Panc1 (cell line): ENCODE measurements at regions not wholly inside any gene's neighbourhood (a gene's known extent, or its start where the extent isn't known, plus 50 kb on each side); places are given as distances from the start of the nearest gene placed in this dataset.

Source experiments
- ATAC-seq: fragments of 200-7000 bp; cut with Tn5 transposase; 2 replicates; pipeline ENCODE4 v1.9.1; 2020; ENCODE audit warnings: mild to moderate bottlenecking, moderate library complexity
- BruUV-seq: library from RNA; stranded (reverse); fragments of 400-500 nt; replicated peaks from 2 replicates; lab custom pipeline; 2021; lab: Mats Ljungman, UMichigan
- CTCF ChIA-PET: fragments of 300-600 bp; sonication (Branson Sonifier 250); formaldehyde crosslinking; loops from one replicate; lab custom pipeline; 2022; ENCODE audit warnings: antibody characterized with exemption; lab: Charles Lee
- POLR2A ChIA-PET: fragments of 300-600 bp; sonication (Branson Sonifier 250); formaldehyde crosslinking; loops from one replicate; lab custom pipeline; 2022; ENCODE audit warnings: antibody characterized with exemption; lab: Charles Lee
- DNase-seq: peaks from one replicate; pipeline ENCODE4 v3.0.0-alpha.2; 2010; ENCODE audit warnings: low read depth, low spot score
- H3K27ac ChIP-seq: 2 replicates; pipeline ENCODE4 v1.5.1; 2011; ENCODE audit warnings: mild to moderate bottlenecking, low read length, inconsistent platforms
- H3K27me3 ChIP-seq: fragments of 200-500 bp; sonication (Bioruptor generic); 2 replicates; pipeline ENCODE4 v1.6.0; 2014; ENCODE audit warnings: low read length, inconsistent platforms; ENCODE audit not compliant: control insufficient read depth, insufficient read depth
- H3K36me3 ChIP-seq: fragments of 200-500 bp; sonication (Bioruptor generic); 2 replicates; pipeline ENCODE4 v1.5.1; 2014; ENCODE audit warnings: inconsistent platforms, mild to moderate bottlenecking, low read length, moderate library complexity; ENCODE audit not compliant: control insufficient read depth, insufficient read depth
- H3K4me1 ChIP-seq: 2 replicates; pipeline ENCODE4 v1.5.1; 2011; ENCODE audit warnings: inconsistent platforms, mild to moderate bottlenecking, low read length, moderate library complexity; ENCODE audit not compliant: control insufficient read depth, insufficient read depth
- H3K4me3 ChIP-seq, 2 experiments: 2 replicates each; pipeline ENCODE4 v1.5.1; 2011 to 2012; ENCODE audit warnings: low read depth in 2 of 2, low read length in 2 of 2, mild to moderate bottlenecking in 2 of 2, inconsistent platforms in 1 of 2, moderate library complexity in 1 of 2
- H3K9me3 ChIP-seq: fragments of 200-500 bp; sonication (Bioruptor generic); 2 replicates; pipeline ENCODE4 v1.5.1; 2014; ENCODE audit warnings: low read depth, mild to moderate bottlenecking, inconsistent platforms, low read length, moderate library complexity; ENCODE audit not compliant: control insufficient read depth, insufficient read depth
- POLR2AphosphoS5 ChIP-seq: IDR thresholded peaks from 2 replicates; pipeline ENCODE4 v1.6.1; 2012; ENCODE audit warnings: mild to moderate bottlenecking, low read depth, low read length, moderate library complexity
- SIN3A ChIP-seq: IDR thresholded peaks from 2 replicates; pipeline ENCODE4 v1.6.1; 2012; ENCODE audit warnings: low read depth, mild to moderate bottlenecking, low read length, moderate library complexity, borderline replicate concordance; ENCODE audit not compliant: insufficient read depth
- TCF7L2 ChIP-seq: IDR thresholded peaks from 2 replicates; pipeline ENCODE4 v1.6.1; 2011; ENCODE audit warnings: mild to moderate bottlenecking, low read depth, low read length, inconsistent platforms
- in situ Hi-C: cut with HindIII; loops from 2 replicates; pipeline ENCODE4 v1.10.0; 2016; ENCODE audit warnings: low sequenced_read_pairs, low pct_unique_long_range_greater_than_20kb
- intact Hi-C: fragments of 100-400 bp; cut with micrococcal nuclease; formaldehyde crosslinking; loops from one replicate; pipeline ENCODE4 v1.10.0; 2022; ENCODE audit not compliant: unreplicated experiment
- TF ChIP-seq, protein P1 (sequence below): fragments of 450-650 bp; IDR thresholded peaks from 2 replicates; pipeline ENCODE4 v1.5.1; 2017; ENCODE audit warnings: mild to moderate bottlenecking
- TF ChIP-seq, protein P2 (sequence below), 2 experiments: IDR thresholded peaks; 2 replicates each; pipeline ENCODE4 v1.6.1; 2011 to 2012; ENCODE audit warnings: low read depth in 2 of 2, control low read depth in 1 of 2, low read length in 1 of 2, mild to moderate bottlenecking in 1 of 2, moderate library complexity in 1 of 2; ENCODE audit not compliant: insufficient read depth in 1 of 2

GRCh38 chr5:175032013-175032412 is 307.6 kb downstream of the MSX2 start:
- Histone ChIP-seq H3K4me1 (no peaks in the 10 kb centered on the region), H3K27ac (no peak overlapping the region), H3K36me3 (no peaks in the 10 kb centered on the region), H3K27me3 (no peaks in the 10 kb centered on the region), H3K4me3 (no peak overlapping the region), H3K9me3 (no peaks in the 10 kb centered on the region)
- ATAC-seq: no peak
- no peak for DNase-seq
- in situ Hi-C loops: no loop called here
- BruUV-seq: no TSS peak
- CTCF ChIA-PET: no interaction called here
- intact Hi-C loops: no loop called here
- TF ChIP-seq POLR2AphosphoS5 (no peak), SIN3A (no peak), TCF7L2 (no peak)
- TF ChIP-seq, protein P1, sequence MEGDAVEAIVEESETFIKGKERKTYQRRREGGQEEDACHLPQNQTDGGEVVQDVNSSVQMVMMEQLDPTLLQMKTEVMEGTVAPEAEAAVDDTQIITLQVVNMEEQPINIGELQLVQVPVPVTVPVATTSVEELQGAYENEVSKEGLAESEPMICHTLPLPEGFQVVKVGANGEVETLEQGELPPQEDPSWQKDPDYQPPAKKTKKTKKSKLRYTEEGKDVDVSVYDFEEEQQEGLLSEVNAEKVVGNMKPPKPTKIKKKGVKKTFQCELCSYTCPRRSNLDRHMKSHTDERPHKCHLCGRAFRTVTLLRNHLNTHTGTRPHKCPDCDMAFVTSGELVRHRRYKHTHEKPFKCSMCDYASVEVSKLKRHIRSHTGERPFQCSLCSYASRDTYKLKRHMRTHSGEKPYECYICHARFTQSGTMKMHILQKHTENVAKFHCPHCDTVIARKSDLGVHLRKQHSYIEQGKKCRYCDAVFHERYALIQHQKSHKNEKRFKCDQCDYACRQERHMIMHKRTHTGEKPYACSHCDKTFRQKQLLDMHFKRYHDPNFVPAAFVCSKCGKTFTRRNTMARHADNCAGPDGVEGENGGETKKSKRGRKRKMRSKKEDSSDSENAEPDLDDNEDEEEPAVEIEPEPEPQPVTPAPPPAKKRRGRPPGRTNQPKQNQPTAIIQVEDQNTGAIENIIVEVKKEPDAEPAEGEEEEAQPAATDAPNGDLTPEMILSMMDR: no peak
- TF ChIP-seq, protein P2, sequence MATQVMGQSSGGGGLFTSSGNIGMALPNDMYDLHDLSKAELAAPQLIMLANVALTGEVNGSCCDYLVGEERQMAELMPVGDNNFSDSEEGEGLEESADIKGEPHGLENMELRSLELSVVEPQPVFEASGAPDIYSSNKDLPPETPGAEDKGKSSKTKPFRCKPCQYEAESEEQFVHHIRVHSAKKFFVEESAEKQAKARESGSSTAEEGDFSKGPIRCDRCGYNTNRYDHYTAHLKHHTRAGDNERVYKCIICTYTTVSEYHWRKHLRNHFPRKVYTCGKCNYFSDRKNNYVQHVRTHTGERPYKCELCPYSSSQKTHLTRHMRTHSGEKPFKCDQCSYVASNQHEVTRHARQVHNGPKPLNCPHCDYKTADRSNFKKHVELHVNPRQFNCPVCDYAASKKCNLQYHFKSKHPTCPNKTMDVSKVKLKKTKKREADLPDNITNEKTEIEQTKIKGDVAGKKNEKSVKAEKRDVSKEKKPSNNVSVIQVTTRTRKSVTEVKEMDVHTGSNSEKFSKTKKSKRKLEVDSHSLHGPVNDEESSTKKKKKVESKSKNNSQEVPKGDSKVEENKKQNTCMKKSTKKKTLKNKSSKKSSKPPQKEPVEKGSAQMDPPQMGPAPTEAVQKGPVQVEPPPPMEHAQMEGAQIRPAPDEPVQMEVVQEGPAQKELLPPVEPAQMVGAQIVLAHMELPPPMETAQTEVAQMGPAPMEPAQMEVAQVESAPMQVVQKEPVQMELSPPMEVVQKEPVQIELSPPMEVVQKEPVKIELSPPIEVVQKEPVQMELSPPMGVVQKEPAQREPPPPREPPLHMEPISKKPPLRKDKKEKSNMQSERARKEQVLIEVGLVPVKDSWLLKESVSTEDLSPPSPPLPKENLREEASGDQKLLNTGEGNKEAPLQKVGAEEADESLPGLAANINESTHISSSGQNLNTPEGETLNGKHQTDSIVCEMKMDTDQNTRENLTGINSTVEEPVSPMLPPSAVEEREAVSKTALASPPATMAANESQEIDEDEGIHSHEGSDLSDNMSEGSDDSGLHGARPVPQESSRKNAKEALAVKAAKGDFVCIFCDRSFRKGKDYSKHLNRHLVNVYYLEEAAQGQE (IDR thresholded peaks at IDR 0.05; ENCODE audit: insufficient read depth in 1 of 2, low read depth in 2 of 2, low read length in 1 of 2): no peak
- POLR2A ChIA-PET: no interaction called here

GRCh38 chr5:175027390-175027789 is 303.0 kb downstream of the MSX2 start:
- no peaks in the 10 kb centered on the region for H3K4me1 ChIP-seq
- in situ Hi-C loops (no loop called here), intact Hi-C loops (no loop called here)
- BruUV-seq: no TSS peak
- no peak for TF ChIP-seq TCF7L2
- TF ChIP-seq, protein P2 (IDR thresholded peaks at IDR 0.05; ENCODE audit: insufficient read depth in 1 of 2, low read depth in 2 of 2, low read length in 1 of 2): no peak
- TF ChIP-seq SIN3A: no peak
- TF ChIP-seq, protein P1: no peak
- no peak for TF ChIP-seq POLR2AphosphoS5
- ATAC-seq: no peak
- no peaks in the 10 kb centered on the region for H3K36me3 ChIP-seq
- DNase-seq: no peak
- ChIA-PET POLR2A (no interaction called here), CTCF (no interaction called here)
- H3K9me3 ChIP-seq: no peaks in the 10 kb centered on the region
- H3K4me3 ChIP-seq: no peak overlapping the region
- no peaks in the 10 kb centered on the region for H3K27me3 ChIP-seq
- H3K27ac ChIP-seq: no peak overlapping the region
